Psoas muscle (tissue), 7 donors: ENCODE measurements at regions not wholly inside any gene's neighbourhood (a gene's known extent, or its start where the extent isn't known, plus 50 kb on each side); places are given as distances from the start of the nearest gene placed in this dataset.

Experiments used
- ATAC-seq, 4 donors: fragments of 200-7000 bp; cut with Tn5 transposase; one replicate each; pipeline ENCODE4 v1.9.1; 2020; ENCODE audit warnings: moderate library complexity in 3 of 4, mild to moderate bottlenecking in 2 of 4
- DNase-seq, 2 donors: peaks; one replicate each; pipeline ENCODE4 v3.0.0-alpha.2; 2020
- H3K27ac ChIP-seq: fragments of 200-600 bp; one replicate; pipeline ENCODE4 v1.8.0; 2022
- H3K27me3 ChIP-seq, 3 donors: fragments of 200-600 bp in 1 of 3; one replicate each; pipeline versions ENCODE4 v1.6.1 to v1.8.0; 2013 to 2022; ENCODE audit warnings: low read length in 2 of 3, mild to moderate bottlenecking in 2 of 3, moderate library complexity in 1 of 3; ENCODE audit not compliant: insufficient read depth in 3 of 3
- H3K36me3 ChIP-seq, 2 donors: fragments of 200-600 bp in 1 of 2; one replicate each; pipeline versions ENCODE4 v1.6.1 to v1.8.0; 2013 to 2022; ENCODE audit warnings: low read depth in 1 of 2, mild to moderate bottlenecking in 1 of 2, moderate library complexity in 1 of 2; ENCODE audit not compliant: insufficient read depth in 1 of 2
- H3K4me1 ChIP-seq: fragments of 200-600 bp; one replicate; pipeline ENCODE4 v1.8.0; 2022
- H3K4me3 ChIP-seq: fragments of 200-600 bp; one replicate; pipeline ENCODE4 v1.8.0; 2022; ENCODE audit warnings: mild to moderate bottlenecking
- H3K9me3 ChIP-seq: fragments of 200-600 bp; one replicate; pipeline ENCODE4 v1.8.0; 2022
- CTCF ChIP-seq: fragments of 200-600 bp; IDR thresholded peaks from one replicate; pipeline ENCODE4 v1.8.0; 2022; ENCODE audit warnings: antibody characterized with exemption
- WGBS, 3 donors: extraction: QIAGEN DNeasy Blood & Tissue Kit; methylation state at CpG; one replicate each; pipeline versions ENCODE4 v1.1.6 to v1.1.7; 2013; 5-methylcytosine and 5-hydroxymethylcytosine counted together
- intact Hi-C, 2 donors: fragments of 100-400 bp; cut with DNase I; formaldehyde crosslinking; loops; one replicate each; pipeline versions ENCODE4 v1.11.0 to v1.14.2; 2022
- donor health status: healthy with polysubstance abuse.
- donor health status: DM: no; HTN: no; CAD: no; lungs with moderate emphysema.
- donor health status: Bipolar disorder and iron deficiency.
- donor health status: healthy.
- donor health status: DM: yes; HTN: yes; CAD: no.
- donor health status: DM: no; HTN: no; CAD: no.
- donor health status: DM: yes; HTN: yes; CAD: no.

DNA sequence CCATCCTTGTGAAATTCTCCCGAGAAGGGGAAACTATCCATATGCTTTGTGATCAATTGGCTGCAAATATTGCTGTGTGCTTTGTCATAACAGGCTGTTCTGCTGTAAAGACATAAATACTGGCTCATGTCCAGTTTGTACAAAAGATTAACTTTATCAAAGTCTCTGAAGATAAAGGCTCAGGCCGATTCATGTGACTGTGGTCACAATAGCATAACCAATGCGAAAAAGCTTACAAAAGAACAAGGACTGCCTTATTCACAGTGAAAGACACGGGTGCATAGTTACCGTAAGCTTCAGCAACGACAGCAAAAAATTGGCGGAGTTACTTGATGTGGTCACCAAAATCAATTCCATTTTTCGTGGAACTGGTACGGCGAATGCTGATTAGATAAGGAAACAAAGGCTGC lies 173.6 kb upstream of the CHRM3 start:
- Histone ChIP-seq H3K27ac (no peak overlapping the region), H3K9me3 (no peaks in the 10 kb centered on the region), H3K27me3 (no peaks in the 10 kb centered on the region), H3K36me3 (no peaks in the 10 kb centered on the region), H3K4me3 (no peak overlapping the region), H3K4me1 (no peaks in the 10 kb centered on the region)
- WGBS, 3 donors = 43 to 59% (median 50%) methylated on average over 10 of the region's 10 CpGs
- DNase-seq = no peak
- no peak for TF ChIP-seq CTCF
- ATAC-seq = no peak
- intact Hi-C loops = no loop called here

GRCh38 chr1:239209591-239209990 lies 176.8 kb upstream of the CHRM3 start:
- Histone ChIP-seq H3K9me3 (no peaks in the 10 kb centered on the region), H3K27me3 (no peaks in the 10 kb centered on the region), H3K27ac (no peak overlapping the region), H3K36me3 (no peaks in the 10 kb centered on the region), H3K4me1 (no peaks in the 10 kb centered on the region), H3K4me3 (no peak overlapping the region)
- WGBS, 3 donors = 38 to 47% (median 39%) methylated on average over 1 of the region's 1 CpG
- intact Hi-C loops = no loop called here
- no peak for TF ChIP-seq CTCF
- no peak for ATAC-seq
- DNase-seq = no peak

DNA sequence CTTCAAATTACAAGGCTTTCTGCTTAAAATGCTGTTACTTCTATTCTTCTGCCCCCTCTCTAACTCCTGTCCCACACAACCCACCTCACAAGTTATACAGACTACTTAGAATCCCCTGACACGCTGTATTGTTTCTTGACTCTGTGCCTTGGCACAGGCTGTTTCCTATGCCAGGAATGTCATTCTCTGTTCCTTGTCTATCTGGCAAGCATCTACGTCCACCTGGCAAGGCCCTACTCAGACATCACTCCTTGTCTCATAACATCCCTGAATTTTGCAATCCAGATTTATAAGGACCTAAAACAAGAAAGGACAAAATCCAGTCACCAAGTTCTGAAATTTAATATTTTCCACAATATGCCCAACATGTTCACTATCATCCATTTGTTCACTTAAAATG lies 182.0 kb upstream of the CHRM3 start:
- H3K36me3 ChIP-seq = no peaks in the 10 kb centered on the region
- ATAC-seq = no peak
- no peaks in the 10 kb centered on the region for H3K9me3 ChIP-seq
- intact Hi-C loops = no loop called here
- H3K4me1 ChIP-seq = no peaks in the 10 kb centered on the region
- 38 to 45% (median 43%) methylated on average over 2 of the region's 2 CpGs for WGBS, 3 donors
- no peak for DNase-seq
- no peak overlapping the region for H3K4me3 ChIP-seq
- H3K27me3 ChIP-seq = no peaks in the 10 kb centered on the region
- no peak for TF ChIP-seq CTCF
- H3K27ac ChIP-seq = no peak overlapping the region

- WGBS, 3 donors = 72 to 81% (median 80%) methylated on average over 4 of the region's 4 CpGs
- DNase-seq = no peak
- intact Hi-C loops = no loop called here
- no peaks in the 10 kb centered on the region for H3K4me1 ChIP-seq
- no peak overlapping the region for H3K27ac ChIP-seq
- no peaks in the 10 kb centered on the region for H3K9me3 ChIP-seq
- H3K4me3 ChIP-seq = no peak overlapping the region
- no peaks in the 10 kb centered on the region for H3K36me3 ChIP-seq
- ATAC-seq = no peak
- TF ChIP-seq CTCF = no peak
- H3K27me3 ChIP-seq = no peaks in the 10 kb centered on the region
These were observed 188.5 kb upstream of the CHRM3 start for GRCh38 chr1:239197871-239198270.

DNA sequence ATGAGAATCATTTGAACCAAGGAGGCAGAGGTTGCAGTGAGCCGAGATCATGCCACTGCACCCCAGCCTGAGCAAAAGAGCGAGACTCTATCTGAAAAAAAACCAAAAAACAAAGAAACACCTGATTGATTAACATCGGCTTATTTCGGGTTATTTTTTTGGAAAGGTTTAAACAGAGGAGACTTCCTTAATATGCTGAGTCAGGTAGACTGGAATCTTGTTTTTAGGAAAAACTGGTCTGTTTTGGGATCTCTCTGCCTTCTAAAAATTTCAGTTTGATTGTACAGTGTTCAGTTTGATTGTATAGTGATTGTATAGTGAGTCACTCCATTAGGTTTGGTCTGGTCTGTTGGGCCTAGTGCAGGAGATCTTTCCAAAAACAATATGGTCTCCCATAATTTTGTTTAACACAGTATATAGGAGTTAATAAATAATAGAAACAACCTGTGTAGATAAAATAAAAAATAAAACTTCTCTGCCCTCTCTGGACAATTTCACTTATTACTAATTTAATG lies 196.3 kb upstream of the CHRM3 start:
- Histone ChIP-seq H3K4me1 (no peaks in the 10 kb centered on the region), H3K36me3 (no peaks in the 10 kb centered on the region), H3K27me3 (no peaks in the 10 kb centered on the region), H3K4me3 (no peak overlapping the region), H3K9me3 (no peaks in the 10 kb centered on the region), H3K27ac (no peak overlapping the region)
- no peak for DNase-seq
- 94 to 97% (median 97%) methylated on average over 4 of the region's 4 CpGs for WGBS, 3 donors
- ATAC-seq = no peak
- intact Hi-C loops = no loop called here
- no peak for TF ChIP-seq CTCF
